ENCODE measurements at regions not wholly inside any gene's neighbourhood (a gene's known extent, or its start where the extent isn't known, plus 50 kb on each side); places are given as distances from the start of the nearest gene placed in this dataset.
"Not testable (repeated sequence)": the region's sequence is repeated elsewhere in the genome, so short reads cannot be mapped to it uniquely, and the experiment has no call there.

GRCh38 chr3:176326894-176327490, 870.3 kb downstream of the TBL1XR1 start:
- not testable (repeated sequence) for TF ChIP-seq CTCF, POLR2A (IDR thresholded peaks at IDR 0.05)

All from lower leg skin (tissue), 3 donors.